ENCODE measurements at regions not wholly inside any gene's neighbourhood (a gene's known extent, or its start where the extent isn't known, plus 50 kb on each side); places are given as distances from the start of the nearest gene placed in this dataset.

DNA sequence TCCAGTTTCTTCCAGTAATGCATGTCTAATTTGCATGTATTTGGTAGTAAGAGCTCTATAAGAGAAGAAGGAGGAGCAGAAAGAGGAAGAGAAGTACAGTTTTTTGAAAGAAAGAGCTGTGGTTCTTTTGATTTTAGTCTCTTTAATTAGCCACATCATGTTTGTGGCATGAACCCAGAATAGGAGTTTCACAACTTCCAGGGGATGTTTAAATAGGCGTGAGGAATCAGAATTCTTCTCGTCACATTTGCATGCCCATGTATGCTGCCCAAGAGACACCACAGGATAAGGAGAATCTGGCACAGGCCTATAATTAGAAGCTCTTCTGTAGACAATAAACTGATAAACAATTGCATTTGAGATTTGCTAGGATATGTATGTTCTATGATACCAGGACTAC lies 78.7 kb downstream of the GAS1 start:
- TF ChIP-seq, protein P1, sequence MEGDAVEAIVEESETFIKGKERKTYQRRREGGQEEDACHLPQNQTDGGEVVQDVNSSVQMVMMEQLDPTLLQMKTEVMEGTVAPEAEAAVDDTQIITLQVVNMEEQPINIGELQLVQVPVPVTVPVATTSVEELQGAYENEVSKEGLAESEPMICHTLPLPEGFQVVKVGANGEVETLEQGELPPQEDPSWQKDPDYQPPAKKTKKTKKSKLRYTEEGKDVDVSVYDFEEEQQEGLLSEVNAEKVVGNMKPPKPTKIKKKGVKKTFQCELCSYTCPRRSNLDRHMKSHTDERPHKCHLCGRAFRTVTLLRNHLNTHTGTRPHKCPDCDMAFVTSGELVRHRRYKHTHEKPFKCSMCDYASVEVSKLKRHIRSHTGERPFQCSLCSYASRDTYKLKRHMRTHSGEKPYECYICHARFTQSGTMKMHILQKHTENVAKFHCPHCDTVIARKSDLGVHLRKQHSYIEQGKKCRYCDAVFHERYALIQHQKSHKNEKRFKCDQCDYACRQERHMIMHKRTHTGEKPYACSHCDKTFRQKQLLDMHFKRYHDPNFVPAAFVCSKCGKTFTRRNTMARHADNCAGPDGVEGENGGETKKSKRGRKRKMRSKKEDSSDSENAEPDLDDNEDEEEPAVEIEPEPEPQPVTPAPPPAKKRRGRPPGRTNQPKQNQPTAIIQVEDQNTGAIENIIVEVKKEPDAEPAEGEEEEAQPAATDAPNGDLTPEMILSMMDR (IDR thresholded peaks at IDR 0.05; ENCODE audit: insufficient read depth, low read depth, low read length, missing control alignments), result no peak
- DNase-seq (ENCODE audit: low read depth), result peak; percentile 45
- no peak overlapping the region for H3K4me3 ChIP-seq (ENCODE audit: low read length)

DNA sequence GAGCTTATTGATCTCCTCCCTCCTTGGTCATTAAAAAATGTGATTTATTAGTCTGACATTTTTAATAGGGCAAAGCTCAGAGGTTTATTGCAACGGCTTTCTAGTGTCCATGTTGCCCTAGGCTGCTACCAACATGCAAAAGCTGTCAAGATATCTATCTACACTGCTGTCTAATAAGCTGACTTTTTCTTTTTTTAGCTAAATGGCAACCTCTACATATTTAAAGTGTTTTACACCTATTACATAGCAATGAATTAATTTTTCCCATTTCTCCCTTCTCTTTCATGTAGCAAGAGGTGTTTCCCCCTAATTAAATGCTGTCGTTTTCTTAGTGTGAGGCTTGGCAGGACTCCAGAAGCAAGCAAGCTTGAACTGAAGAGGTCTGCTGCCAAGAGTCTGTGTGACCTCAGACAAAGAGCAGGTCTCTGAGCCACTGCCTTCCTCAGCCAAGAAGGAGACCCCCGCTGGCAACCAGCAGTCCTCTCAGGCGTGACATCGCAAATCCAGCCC lies 79.4 kb downstream of the GAS1 start:
- TF ChIP-seq, protein P1 (IDR thresholded peaks at IDR 0.05; ENCODE audit: insufficient read depth, low read depth, low read length, missing control alignments), result no peak

DNA sequence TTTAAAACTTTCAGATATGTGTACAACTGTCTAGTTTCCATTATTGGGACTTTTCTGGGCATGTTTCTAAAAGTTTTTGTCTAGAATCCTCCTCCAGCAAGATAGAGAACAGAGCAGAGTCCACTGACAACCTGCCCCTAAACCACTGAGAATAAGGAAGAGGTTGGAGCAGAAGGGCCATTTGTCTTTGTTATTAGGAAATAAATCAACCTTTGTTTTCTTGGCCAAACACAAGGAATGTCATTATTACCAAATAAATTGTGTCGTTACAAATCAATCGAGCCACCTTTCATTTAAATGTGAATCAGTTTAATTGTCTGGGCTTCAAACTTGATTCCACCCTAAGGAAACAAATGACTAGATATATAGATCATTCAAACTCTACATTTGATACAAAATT lies 81.4 kb downstream of the GAS1 start:
- H3K4me3 ChIP-seq (ENCODE audit: low read length), result no peak overlapping the region
- no peak for DNase-seq (ENCODE audit: low read depth)
- TF ChIP-seq, protein P1 (IDR thresholded peaks at IDR 0.05; ENCODE audit: insufficient read depth, low read depth, low read length, missing control alignments), result no peak

More for the DNA sequence above, 79.4 kb downstream of the GAS1 start:
- no peak overlapping the region for H3K4me3 ChIP-seq (ENCODE audit: low read length)
- DNase-seq (ENCODE audit: low read depth), result peak; percentile 4

DNA sequence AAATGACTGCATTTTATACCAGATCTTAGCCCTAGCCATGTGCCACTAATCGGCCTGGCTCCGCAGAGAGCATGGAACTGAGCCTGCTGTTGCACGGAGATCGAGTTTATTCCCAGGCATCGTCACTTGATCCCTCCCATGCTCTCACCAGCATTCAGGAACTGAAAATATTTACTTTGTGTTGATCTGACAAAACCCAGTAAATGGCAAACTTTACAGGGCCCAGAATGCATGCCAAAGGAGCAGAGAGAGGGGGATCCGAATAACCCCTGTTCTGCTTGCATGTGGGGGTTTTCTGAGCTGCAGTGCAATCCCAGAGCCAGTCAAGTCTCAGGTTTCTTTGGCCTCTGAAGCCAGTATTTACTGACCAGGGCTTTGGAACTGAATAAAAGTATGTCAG lies 87.3 kb downstream of the GAS1 start:
- H3K4me3 ChIP-seq (ENCODE audit: low read length), result no peak overlapping the region
- no peak for DNase-seq (ENCODE audit: low read depth)
- TF ChIP-seq, protein P1 (IDR thresholded peaks at IDR 0.05; ENCODE audit: insufficient read depth, low read depth, low read length, missing control alignments), result no peak

DNA sequence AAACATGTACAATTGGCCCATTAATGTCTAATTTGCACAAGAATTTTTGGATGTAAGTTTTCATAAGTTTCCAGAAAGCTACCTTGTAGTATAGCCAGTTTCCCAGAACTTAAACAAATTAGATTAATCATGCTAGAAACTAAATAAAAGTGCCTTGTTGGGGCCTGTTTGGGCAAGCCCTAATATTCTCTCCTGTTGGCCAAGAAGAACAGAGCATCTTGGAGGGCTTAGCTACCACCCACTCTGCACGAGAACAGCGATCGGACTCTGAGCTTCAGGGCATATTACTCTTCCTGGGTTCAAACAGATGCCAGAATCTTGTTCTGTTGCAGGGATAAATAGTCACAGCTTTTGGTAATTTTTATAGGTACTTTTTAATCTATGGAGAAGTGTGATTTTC lies 88.2 kb downstream of the GAS1 start:
- TF ChIP-seq, protein P1 (IDR thresholded peaks at IDR 0.05; ENCODE audit: insufficient read depth, low read depth, low read length, missing control alignments), result no peak
- no peak overlapping the region for H3K4me3 ChIP-seq (ENCODE audit: low read length)
- DNase-seq (ENCODE audit: low read depth), result peak; percentile 70

DNA sequence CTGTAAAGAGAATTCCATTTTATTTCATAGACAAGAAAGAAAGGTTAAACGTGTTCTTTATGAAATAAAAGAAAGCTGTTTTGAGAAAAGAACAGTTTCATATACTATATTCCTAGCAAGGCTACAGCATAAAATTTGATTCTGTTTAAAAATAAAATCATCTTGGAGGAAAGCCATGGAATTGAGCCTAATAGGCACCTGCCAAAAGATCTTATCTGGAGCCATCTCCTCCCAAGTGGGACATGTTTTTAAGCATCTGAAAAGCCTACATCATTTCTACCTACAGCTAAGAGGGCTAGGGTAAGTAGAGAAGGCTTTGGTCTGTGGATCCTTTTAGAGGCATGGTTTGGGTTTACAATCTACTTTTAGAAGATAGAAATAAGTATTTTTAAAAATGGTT lies 89.3 kb downstream of the GAS1 start:
- TF ChIP-seq, protein P1 (IDR thresholded peaks at IDR 0.05; ENCODE audit: insufficient read depth, low read depth, low read length, missing control alignments), result no peak
- no peak for DNase-seq (ENCODE audit: low read depth)
- H3K4me3 ChIP-seq (ENCODE audit: low read length), result no peak overlapping the region

DNA sequence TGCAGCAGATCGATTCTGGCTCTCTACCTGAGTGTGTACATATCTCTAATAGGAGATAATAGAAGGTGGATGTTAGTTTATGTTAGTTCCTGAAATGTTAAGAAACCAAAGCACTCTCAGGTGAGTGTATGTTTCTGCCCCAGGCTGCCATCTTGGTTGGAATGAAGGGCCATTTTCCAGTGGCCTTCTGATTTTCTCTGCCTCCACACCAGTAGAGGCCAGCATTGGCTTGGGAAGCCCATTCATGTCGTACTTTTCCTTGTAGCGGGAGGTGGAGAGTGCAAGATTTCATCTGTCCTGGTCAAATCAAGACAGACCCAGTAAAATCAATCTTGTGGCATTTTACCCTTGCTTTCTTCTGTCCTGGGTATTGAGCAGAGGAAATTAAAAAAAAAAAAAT lies 91.0 kb downstream of the GAS1 start:
- TF ChIP-seq, protein P1 (IDR thresholded peaks at IDR 0.05; ENCODE audit: insufficient read depth, low read depth, low read length, missing control alignments), result no peak
- no peak overlapping the region for H3K4me3 ChIP-seq (ENCODE audit: low read length)
- no peak for DNase-seq (ENCODE audit: low read depth)

Measured in epithelial cell of esophagus (primary cell).